NB4 (cell line): ENCODE measurements at regions not wholly inside any gene's neighbourhood (a gene's known extent, or its start where the extent isn't known, plus 50 kb on each side); places are given as distances from the start of the nearest gene placed in this dataset.

Experiments used
- MYC ChIP-seq: IDR thresholded peaks from 2 replicates; pipeline ENCODE4 v1.6.1; 2011; ENCODE audit warnings: low read depth, low read length
- POLR2A ChIP-seq: IDR thresholded peaks from 2 replicates; pipeline ENCODE4 v1.6.1; 2011; ENCODE audit warnings: mild to moderate bottlenecking; ENCODE audit not compliant: insufficient read length; ENCODE audit errors: extremely low read depth
- TF ChIP-seq, protein P1 (sequence below): IDR thresholded peaks from one replicate; pipeline ENCODE4 v1.5.1; 2012; ENCODE audit warnings: low read depth, low read length

DNA sequence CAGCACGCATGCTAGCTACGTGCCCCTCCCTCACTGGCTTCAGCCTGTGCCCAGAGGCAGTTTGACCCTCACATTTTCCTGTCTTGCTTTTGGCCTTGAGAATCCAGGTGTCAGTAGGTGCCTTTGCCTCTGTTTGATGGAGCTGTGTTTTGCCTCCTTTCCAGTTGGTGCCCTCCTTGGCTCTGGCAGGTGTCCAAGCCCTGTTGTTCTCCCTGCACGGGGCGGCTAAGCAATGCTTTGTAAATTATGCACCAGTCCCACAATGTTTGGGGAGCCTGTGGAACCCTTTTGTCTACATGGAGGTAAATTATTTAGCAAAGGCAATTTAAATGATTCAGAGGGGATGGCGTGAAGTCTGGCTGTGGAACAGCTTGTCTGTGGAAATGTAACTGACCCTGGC is 202.9 kb upstream of the BOD1L1 start:
- no peak for TF ChIP-seq POLR2A
- TF ChIP-seq, protein P1, sequence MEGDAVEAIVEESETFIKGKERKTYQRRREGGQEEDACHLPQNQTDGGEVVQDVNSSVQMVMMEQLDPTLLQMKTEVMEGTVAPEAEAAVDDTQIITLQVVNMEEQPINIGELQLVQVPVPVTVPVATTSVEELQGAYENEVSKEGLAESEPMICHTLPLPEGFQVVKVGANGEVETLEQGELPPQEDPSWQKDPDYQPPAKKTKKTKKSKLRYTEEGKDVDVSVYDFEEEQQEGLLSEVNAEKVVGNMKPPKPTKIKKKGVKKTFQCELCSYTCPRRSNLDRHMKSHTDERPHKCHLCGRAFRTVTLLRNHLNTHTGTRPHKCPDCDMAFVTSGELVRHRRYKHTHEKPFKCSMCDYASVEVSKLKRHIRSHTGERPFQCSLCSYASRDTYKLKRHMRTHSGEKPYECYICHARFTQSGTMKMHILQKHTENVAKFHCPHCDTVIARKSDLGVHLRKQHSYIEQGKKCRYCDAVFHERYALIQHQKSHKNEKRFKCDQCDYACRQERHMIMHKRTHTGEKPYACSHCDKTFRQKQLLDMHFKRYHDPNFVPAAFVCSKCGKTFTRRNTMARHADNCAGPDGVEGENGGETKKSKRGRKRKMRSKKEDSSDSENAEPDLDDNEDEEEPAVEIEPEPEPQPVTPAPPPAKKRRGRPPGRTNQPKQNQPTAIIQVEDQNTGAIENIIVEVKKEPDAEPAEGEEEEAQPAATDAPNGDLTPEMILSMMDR = no peak
- TF ChIP-seq MYC = no peak
